ENCODE measurements at regions not wholly inside any gene's neighbourhood (a gene's known extent, or its start where the extent isn't known, plus 50 kb on each side); places are given as distances from the start of the nearest gene placed in this dataset.
"Not testable (repeated sequence)": the region's sequence is repeated elsewhere in the genome, so short reads cannot be mapped to it uniquely, and the experiment has no call there.

GRCh38 chr4:71212216-71212615 lies 126.6 kb upstream of the SLC4A4 start:
- DNase-seq = no peak

- no peak for DNase-seq
These were observed 124.2 kb upstream of the SLC4A4 start for GRCh38 chr4:71214578-71214977.

- no peak for DNase-seq
These were observed 122.4 kb upstream of the SLC4A4 start for GRCh38 chr4:71216316-71216959.

DNA sequence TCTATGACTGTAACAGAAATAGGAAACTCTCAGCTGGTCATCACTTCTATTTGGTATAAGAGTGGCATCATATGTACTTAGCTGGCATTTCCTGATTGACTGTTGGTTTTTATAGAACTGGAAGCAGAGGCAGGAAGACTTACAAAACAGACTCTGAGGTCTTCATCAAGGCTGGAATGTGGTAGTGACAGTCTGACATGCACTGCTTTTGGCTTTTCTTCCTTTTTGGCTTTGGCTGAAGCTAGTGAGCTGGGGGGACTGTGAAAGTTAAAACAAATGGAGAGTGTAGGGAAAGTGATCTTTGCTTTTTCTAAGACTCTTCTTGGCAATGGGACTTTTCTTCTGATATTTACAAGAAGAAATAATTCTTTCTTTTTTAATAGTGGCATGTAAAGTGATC lies 121.1 kb upstream of the SLC4A4 start:
- DNase-seq = no peak

DNA sequence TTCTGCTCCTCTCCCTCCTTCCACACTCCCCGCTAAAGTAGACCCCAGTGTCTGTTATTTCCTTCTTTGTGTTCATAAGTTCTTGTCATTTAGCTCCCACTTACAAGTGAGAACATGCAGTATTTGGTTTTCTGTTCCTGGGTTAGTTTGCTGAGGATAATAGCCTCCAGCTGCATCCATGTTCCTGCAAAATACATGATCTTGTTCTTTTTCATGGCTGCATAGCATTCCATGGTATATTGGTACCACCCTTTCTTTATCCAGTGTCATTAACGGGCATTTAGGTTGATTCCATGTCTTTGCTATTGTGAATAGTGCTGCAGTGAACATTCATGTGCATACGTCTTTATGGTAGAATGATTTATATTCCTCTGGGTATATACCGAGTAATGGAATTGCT lies 118.0 kb upstream of the SLC4A4 start:
- DNase-seq = not testable (repeated sequence)

GRCh38 chr4:71221510-71222466 lies 117.0 kb upstream of the SLC4A4 start:
- DNase-seq = no peak

GRCh38 chr4:71222661-71223060 lies 116.2 kb upstream of the SLC4A4 start:
- no peak for DNase-seq

DNA sequence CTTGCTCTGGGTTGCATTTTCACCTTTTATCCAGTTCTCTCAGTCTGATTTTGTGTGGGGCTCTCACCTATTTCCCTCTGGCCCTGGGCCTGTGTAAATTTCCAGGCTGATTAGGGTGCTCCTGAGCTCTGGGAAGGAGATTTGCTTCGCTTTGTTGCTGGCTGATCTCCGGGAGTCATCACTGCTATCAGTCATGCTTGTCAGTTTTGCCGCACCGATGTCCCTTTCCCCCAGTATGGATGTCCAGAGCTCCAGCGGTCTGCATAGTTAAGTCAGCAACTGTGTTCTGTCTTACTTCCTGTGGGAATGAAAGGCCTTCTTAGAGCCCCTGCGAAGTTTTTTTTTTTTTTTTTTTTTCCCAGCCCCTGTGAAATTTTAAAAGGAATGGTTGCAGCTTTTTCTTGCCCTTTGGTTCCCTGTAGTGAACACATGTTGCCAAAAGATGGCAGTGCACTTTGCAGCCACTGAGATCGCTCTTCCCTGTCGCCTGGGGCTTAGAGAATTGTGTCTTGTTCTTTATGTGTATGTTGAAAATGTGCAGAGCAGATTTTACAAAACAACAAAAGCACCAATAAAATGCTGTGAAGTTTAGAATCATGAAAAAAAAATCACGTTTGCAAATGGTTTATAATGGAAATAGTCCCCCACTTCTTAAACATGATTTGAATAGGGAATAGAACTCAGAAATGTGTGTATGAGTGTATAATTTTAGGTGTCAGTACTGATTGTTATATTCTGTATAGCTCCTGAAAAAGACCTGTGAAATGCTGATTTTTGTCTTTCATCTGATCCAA lies 109.1 kb upstream of the SLC4A4 start:
- DNase-seq = no peak

GRCh38 chr4:71230271-71231128 lies 108.3 kb upstream of the SLC4A4 start:
- DNase-seq = no peak

DNA sequence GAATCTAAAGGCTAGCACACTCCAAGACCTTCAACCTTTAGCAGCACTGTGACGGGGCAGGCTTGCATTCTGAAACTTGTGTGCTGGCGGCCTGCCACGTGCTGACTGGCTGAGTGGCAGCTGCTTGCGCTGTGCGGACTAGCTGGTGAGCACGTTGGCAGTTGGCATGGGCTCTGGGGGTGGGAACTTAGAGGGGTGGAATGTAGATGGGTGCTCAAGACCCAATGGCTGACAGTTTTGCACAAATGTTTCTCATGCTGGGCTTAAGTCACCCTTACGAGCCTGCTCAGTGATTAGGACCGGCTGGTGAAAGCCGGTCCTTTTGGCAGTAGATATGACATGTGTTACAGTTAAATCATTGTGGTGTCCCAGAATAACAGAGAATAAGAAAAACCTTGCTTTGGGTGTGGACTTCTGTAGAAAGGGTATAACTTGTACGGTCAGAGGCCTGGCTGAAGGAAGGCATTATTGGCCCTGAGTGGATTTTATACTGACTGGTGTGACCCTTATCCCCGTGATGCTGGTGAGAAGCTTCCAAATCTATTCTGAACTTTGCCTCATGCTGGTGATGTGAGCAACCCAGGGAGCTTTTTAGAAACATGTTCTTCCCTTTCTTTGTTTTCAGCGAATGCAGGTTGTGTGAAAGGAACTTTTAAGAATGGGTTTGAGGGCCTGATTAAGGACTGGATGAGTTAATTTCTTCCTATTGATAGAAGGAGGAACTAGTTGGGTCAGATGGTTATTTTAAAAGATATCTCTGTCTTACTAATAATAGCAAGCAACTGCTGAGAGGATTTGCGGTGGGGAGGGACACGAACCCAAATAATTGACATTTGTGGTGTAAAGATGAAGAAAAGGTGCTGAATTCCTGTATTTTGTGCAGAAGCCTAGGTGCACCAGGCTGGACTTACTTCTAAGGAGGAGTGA lies 107.4 kb upstream of the SLC4A4 start:
- DNase-seq = no peak

DNA sequence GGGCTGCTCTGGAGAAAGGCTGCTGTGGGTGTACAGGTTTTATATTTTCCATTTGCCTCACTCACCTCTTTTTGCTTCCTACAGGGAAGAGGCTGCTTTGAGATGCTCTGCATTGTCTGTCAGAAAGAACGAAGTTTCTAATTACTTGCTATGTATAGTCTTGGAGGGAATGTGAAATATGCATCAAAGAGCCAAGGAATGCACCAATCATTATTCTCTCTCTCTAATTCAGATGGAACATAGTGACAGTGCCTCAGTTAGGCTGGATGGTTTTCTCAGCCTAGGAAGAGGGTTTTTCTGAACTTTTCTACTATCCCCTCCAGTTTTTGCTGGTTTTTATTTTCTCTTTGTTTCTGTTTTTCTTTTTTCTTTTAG lies 106.8 kb upstream of the SLC4A4 start:
- no peak for DNase-seq

DNA sequence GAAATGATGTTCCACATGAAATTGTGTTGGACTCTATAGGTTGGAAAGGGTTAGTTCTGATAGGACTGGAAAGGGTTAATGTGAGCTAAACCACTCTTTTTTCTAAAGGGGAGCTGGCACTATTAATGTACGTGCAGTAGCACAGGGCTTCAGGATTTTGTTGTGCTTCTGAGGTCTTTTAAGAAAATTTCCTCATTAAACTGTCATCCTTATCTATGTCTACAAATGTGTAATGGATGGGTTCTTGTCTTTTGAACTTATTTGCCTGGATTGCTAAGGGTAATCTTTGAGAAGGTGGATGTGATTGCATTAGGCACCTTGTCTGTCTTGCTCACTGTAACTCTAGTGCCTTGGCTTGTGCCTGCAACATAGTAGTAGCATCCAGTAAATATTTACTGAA lies 106.0 kb upstream of the SLC4A4 start:
- no peak for DNase-seq

DNA sequence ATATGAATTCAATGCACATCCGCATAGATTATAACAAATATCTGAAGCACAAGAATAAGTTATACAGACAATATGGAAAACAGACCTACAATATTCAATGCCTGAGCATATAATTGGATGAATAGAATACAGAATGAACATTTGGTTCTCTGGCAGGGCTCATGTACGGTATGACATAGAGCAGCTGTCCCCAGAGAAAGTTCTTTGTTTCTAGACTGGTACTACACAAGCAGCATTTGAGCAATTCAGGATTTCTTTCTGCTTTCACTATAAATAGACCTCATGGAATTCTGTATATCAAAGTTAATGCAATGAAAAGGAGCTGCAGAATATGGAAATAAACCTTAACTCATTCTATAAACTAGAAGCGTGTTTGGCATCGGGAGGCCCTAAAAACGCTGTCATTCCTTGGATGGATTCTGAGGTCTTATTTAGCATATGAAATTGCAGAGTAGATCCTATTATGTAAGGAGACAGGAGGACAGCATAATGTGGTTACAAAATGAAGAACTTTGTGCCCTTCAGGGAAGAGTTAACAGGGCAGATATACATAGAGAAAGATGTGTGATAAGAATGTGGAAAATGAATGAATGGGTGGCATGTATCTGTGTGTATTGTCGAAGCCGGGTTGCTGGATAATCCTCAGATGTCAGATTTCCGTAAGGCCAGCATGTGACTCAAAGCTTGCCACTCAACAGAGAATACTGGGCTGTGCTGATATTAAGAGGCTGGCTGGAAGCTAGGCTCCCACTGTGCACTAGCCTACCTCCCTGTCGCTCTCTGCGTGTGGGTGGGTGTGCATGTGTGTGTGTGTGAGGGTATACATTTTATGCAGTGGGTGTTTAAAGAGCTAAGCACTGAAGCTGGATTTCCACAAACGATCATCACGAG lies 103.3 kb upstream of the SLC4A4 start:
- no peak for DNase-seq

- DNase-seq = no peak
These were observed 102.6 kb upstream of the SLC4A4 start for GRCh38 chr4:71236226-71236625.

GRCh38 chr4:71237641-71238040 lies 101.2 kb upstream of the SLC4A4 start:
- DNase-seq = no peak

GRCh38 chr4:71239365-71239764 lies 99.5 kb upstream of the SLC4A4 start:
- DNase-seq = no peak

DNA sequence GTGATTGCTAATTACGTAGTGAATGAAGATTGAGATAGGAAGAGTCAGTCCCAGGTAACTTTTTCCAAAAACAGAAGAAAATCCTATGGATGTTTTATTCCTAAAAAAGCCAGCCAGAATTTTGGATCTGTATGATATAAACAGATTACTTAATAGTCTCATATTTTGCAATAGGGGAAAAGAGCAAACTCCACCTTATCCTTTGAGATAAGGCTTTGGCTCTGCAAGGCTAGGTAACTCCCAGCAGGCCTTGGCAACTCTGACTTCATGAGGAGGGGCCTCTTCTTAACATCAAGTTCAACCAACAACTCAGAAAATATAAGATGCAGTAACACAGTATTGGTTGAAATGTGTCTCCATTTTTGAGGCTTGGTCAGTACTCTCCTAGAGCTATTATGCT lies 98.7 kb upstream of the SLC4A4 start:
- DNase-seq = no peak

GRCh38 chr4:71241501-71242288 lies 97.1 kb upstream of the SLC4A4 start:
- no peak for DNase-seq

GRCh38 chr4:71243091-71243833 lies 95.6 kb upstream of the SLC4A4 start:
- no peak for DNase-seq

All from CD4-positive, alpha-beta T cell treated with Interleukin-4 for 1 hour (primary cell).